ENCODE measurements at regions not wholly inside any gene's neighbourhood (a gene's known extent, or its start where the extent isn't known, plus 50 kb on each side); places are given as distances from the start of the nearest gene placed in this dataset.

DNA sequence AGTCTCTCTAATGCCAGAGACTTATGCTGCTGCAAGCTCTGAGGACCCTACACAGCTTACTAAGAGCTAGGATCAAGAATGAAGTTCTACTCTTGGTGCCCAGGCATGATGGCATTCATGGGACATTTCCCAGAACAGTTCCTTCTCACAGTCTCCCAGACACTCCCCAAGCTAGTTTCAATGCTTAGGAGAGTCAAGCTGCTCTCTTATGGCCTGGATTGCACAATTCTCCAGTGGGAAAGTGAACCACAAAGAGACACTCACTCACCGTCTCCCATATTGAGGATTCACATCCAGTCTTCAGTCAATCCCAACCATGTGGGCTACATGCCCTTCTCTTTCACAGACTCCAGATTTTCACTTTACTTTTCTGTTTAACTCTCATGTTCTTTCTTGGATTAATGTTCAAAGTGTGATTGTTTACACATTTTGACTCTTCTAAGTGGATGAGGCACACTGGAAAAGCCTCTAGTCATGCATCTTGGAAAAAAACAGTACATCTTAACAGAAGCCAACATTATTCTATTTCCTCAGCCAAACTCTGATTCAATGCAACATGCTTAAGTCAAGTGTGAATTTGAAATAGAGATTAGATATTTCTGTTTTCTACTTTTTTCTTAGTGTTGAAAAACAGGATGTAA, 447.8 kb upstream of the BTBD3 start:
- H3K4me2 ChIP-seq (ENCODE audit: low read depth, low read length): no peak overlapping the region
- H3K4me3 ChIP-seq (replicated peaks in 1 of 3; ENCODE audit: insufficient read depth in 1 of 3, low read depth in 2 of 3, low read length in 3 of 3): no peak overlapping the region
- no peak overlapping the region for H3K9ac ChIP-seq (ENCODE audit: insufficient read depth, low read depth, low read length)
- H3K27ac ChIP-seq (ENCODE audit: extremely low read length, insufficient read depth, low read length): no peak overlapping the region
- ATAC-seq (no peak), FAIRE-seq (no peak), DNase-seq (ENCODE audit: low spot score) (no peak)
- BruUV-seq (replicated peaks): no TSS peak
- intact Hi-C loops (cut with micrococcal nuclease; ENCODE audit: unreplicated experiment): no loop called here
- ChIA-PET POLR2A (no interaction called here), CTCF (ENCODE audit: low intra/inter-chr PET ratio, low total read pairs) (no interaction called here)
- in situ Hi-C loops (cut with HindIII; ENCODE audit: extremely low pct_ligation_motif_present, low pct_unique_long_range_greater_than_20kb): no loop called here
- no peaks in the 10 kb centered on the region for H3K79me2 ChIP-seq (ENCODE audit: insufficient read depth, low read length)
- TF ChIP-seq ZFAT (CRISPR knock-in tag; conservative IDR thresholded peaks at IDR 0.05) (no peak), TOPORS (CRISPR knock-in tag; IDR thresholded peaks at IDR 0.05) (no peak), MAFK (conservative IDR thresholded peaks at IDR 0.05 in 1 of 2, IDR thresholded peaks at IDR 0.05 in 1 of 2; ENCODE audit: low read length in 2 of 2) (no peak), POLR2G (IDR thresholded peaks at IDR 0.05; ENCODE audit: low read depth, low read length) (no peak), ZMYM4 (CRISPR knock-in tag; IDR thresholded peaks at IDR 0.05) (no peak), SNAPC2 (CRISPR knock-in tag; IDR thresholded peaks at IDR 0.05) (no peak), ZNF713 (CRISPR knock-in tag; IDR thresholded peaks at IDR 0.05) (no peak)
- H3K9me3 ChIP-seq (ENCODE audit: low read length): peaks cover 20% of the 10 kb centered on the region
- H3K27me3 ChIP-seq (ENCODE audit: control insufficient read depth in 1 of 2, insufficient read depth in 2 of 2, low read length in 2 of 2): no peaks in the 10 kb centered on the region
- WGBS (ENCODE audit: low lambda C conversion rate): 3% methylated on average over 1 of the region's 1 CpG
- H4K20me1 ChIP-seq (ENCODE audit: insufficient read depth, low read length): no peaks in the 10 kb centered on the region
- no peaks in the 10 kb centered on the region for H3K4me1 ChIP-seq (ENCODE audit: insufficient read depth, low read length)
- no peak overlapping the region for H2AFZ ChIP-seq (ENCODE audit: low read length)
- no peaks in the 10 kb centered on the region for H3K36me3 ChIP-seq (replicated peaks in 1 of 2; ENCODE audit: control insufficient read depth in 1 of 2, insufficient read depth in 2 of 2, low read length in 2 of 2)

GRCh38 chr20:11473983-11474382, 443.7 kb upstream of the BTBD3 start:
- Histone ChIP-seq H3K36me3 (replicated peaks in 1 of 2; ENCODE audit: control insufficient read depth in 1 of 2, insufficient read depth in 2 of 2, low read length in 2 of 2) (no peaks in the 10 kb centered on the region), H3K4me3 (replicated peaks in 1 of 3; ENCODE audit: insufficient read depth in 1 of 3, low read depth in 2 of 3, low read length in 3 of 3) (no peak overlapping the region), H3K27me3 (ENCODE audit: control insufficient read depth in 1 of 2, insufficient read depth in 2 of 2, low read length in 2 of 2) (no peaks in the 10 kb centered on the region), H3K4me2 (ENCODE audit: low read depth, low read length) (no peak overlapping the region), H2AFZ (ENCODE audit: low read length) (no peak overlapping the region), H3K27ac (ENCODE audit: extremely low read length, insufficient read depth, low read length) (no peak overlapping the region), H4K20me1 (ENCODE audit: insufficient read depth, low read length) (no peaks in the 10 kb centered on the region), H3K79me2 (ENCODE audit: insufficient read depth, low read length) (no peaks in the 10 kb centered on the region), H3K4me1 (ENCODE audit: insufficient read depth, low read length) (no peaks in the 10 kb centered on the region), H3K9me3 (ENCODE audit: low read length) (peaks cover 51% of the 10 kb centered on the region), H3K9ac (ENCODE audit: insufficient read depth, low read depth, low read length) (no peak overlapping the region)
- TF ChIP-seq HDAC6 (IDR thresholded peaks at IDR 0.05; ENCODE audit: low read depth, low read length) (no peak), KDM6A (CRISPR knock-in tag; IDR thresholded peaks at IDR 0.05; ENCODE audit: low read depth) (no peak), GTF2F1 (IDR thresholded peaks at IDR 0.05; ENCODE audit: low read length) (no peak), ZNF282 (IDR thresholded peaks at IDR 0.05; ENCODE audit: partially characterized antibody) (no peak), ZNF260 (CRISPR knock-in tag; IDR thresholded peaks at IDR 0.05; ENCODE audit: borderline replicate concordance, low read depth) (no peak), ZNF256 (CRISPR knock-in tag; conservative IDR thresholded peaks at IDR 0.05) (no peak)
- in situ Hi-C loops (cut with HindIII; ENCODE audit: extremely low pct_ligation_motif_present, low pct_unique_long_range_greater_than_20kb) (no loop called here), intact Hi-C loops (cut with micrococcal nuclease; ENCODE audit: unreplicated experiment) (no loop called here)
- FAIRE-seq: no peak
- ChIA-PET POLR2A (no interaction called here), CTCF (ENCODE audit: low intra/inter-chr PET ratio, low total read pairs) (no interaction called here)
- DNase-seq (ENCODE audit: low spot score): no peak
- ATAC-seq: no peak
- no TSS peak for BruUV-seq (replicated peaks)
